ENCODE measurements at regions not wholly inside any gene's neighbourhood (a gene's known extent, or its start where the extent isn't known, plus 50 kb on each side); places are given as distances from the start of the nearest gene placed in this dataset.

DNA sequence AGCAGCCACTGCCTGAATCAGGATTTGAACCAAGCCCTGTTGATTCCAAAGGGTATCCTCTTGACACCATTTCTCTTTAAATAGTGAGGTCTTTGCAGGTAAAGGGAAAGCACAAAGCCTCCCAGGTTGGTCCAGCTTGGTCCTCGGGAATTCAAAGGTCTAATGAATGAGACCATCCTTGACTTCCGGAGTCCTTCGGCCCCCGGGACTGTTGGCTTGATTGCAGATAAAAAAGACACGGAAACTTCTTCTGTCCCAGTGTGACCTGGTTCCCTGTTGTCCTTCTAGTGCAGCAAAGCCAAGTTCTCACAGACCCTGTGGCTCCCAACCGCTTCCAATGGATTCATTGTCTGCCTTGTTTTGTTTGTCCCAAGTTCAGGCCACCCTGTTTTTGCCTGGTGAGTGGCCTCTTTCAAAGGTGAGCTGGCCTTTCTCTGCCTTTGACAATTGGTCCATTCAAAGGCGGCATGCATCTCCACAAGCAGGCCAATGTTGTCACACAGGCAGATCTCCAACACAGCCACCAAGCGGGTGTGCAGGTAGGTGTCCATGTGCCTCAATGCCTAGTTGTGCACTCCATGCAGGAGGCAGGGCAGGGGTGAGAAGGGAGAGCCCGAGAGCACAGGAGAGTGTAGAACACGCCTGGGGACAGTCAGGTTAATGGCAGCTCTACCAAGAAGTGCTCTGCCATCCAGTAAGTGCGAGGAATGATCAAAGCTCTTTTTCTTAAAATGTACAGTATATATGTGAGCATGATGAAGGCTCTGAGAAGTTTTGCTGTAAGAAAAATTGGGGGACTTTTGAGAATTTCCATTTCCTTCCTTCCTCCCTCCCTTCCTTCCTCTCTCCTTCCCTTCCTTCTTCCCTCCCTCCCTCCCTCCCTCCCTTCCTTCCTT, 82.1 kb upstream of the ZBTB40 start:
- TF ChIP-seq EP300 (IDR thresholded peaks at IDR 0.05; ENCODE audit: low read depth) (no peak), POLR2A (IDR thresholded peaks at IDR 0.05) (no peak), POLR2AphosphoS5 (IDR thresholded peaks at IDR 0.05) (no peak)
- TF ChIP-seq, protein P1, sequence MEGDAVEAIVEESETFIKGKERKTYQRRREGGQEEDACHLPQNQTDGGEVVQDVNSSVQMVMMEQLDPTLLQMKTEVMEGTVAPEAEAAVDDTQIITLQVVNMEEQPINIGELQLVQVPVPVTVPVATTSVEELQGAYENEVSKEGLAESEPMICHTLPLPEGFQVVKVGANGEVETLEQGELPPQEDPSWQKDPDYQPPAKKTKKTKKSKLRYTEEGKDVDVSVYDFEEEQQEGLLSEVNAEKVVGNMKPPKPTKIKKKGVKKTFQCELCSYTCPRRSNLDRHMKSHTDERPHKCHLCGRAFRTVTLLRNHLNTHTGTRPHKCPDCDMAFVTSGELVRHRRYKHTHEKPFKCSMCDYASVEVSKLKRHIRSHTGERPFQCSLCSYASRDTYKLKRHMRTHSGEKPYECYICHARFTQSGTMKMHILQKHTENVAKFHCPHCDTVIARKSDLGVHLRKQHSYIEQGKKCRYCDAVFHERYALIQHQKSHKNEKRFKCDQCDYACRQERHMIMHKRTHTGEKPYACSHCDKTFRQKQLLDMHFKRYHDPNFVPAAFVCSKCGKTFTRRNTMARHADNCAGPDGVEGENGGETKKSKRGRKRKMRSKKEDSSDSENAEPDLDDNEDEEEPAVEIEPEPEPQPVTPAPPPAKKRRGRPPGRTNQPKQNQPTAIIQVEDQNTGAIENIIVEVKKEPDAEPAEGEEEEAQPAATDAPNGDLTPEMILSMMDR (IDR thresholded peaks at IDR 0.05): no peak
